ENCODE measurements at regions not wholly inside any gene's neighbourhood (a gene's known extent, or its start where the extent isn't known, plus 50 kb on each side); places are given as distances from the start of the nearest gene placed in this dataset.

DNA sequence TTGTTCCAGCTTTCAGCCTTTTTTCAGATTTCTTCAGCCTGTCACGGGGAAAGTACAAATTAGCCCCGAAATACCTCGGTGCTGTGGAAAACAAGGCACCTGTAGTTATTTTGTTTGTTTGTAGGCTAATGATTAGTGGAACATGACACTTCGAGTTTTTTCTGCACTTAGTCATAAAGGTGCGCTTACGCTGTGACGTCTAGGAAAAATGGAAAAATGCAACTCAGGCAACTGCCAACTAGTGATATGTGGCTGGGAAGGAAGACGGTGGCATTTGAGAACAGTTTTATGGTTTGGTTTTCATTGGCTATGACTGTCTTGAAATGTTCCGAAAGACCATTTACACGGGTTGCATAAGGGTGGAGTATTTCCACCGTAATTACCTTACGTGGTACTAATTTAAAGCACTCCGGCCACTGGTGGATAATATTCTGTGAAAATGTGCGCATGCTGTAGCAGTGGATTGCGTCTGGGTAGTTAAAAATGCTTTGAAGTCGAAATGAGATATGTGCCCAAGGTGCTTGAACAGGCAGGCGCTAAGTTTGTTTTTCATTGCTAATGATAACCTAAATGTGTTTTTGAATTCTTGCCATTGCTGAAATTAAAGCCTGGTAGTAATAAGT, 94.5 kb upstream of the CELF2 start:
- TF ChIP-seq CTCF (optimal IDR thresholded peaks at IDR 0.05 in 1 of 3, IDR thresholded peaks at IDR 0.05 in 1 of 3, conservative IDR thresholded peaks at IDR 0.05 in 1 of 3; ENCODE audit: extremely low read depth in 1 of 3, insufficient read depth in 2 of 3, low read length in 3 of 3) (no peak), EZH2 (IDR thresholded peaks at IDR 0.05; ENCODE audit: low read length) (no peak)
- no peaks in the 10 kb centered on the region for H3K9me1 ChIP-seq (ENCODE audit: control insufficient read depth, extremely low read depth, insufficient read depth, low read length)
- no peak overlapping the region for H2AFZ ChIP-seq (ENCODE audit: control insufficient read depth, low read length)
- H3K27ac ChIP-seq (ENCODE audit: control insufficient read depth, insufficient read depth, low read length), result no peak overlapping the region
- no peaks in the 10 kb centered on the region for H3K9me3 ChIP-seq (ENCODE audit: control insufficient read depth, low read depth, low read length)
- DNase-seq (ENCODE audit: low read depth, low spot score), result no peak
- H3K4me3 ChIP-seq (ENCODE audit: control insufficient read depth in 2 of 3, extremely low read depth in 1 of 3, insufficient read depth in 2 of 3, low read depth in 1 of 3, low read length in 3 of 3), result no peak overlapping the region
- no peaks in the 10 kb centered on the region for H3K36me3 ChIP-seq (ENCODE audit: control insufficient read depth in 2 of 2, extremely low read depth in 1 of 2, insufficient read depth in 2 of 2, low read length in 2 of 2)
- H3K4me1 ChIP-seq (ENCODE audit: control insufficient read depth, extremely low read depth, insufficient read depth, low read length), result no peaks in the 10 kb centered on the region
- dilution Hi-C loops (cut with MboI; ENCODE audit: extremely low pct_ligation_motif_present, low sequenced_read_pairs), result no loop called here
- no peak overlapping the region for H3K9ac ChIP-seq (ENCODE audit: control insufficient read depth, extremely low read depth, insufficient read depth, low read length)
- no peaks in the 10 kb centered on the region for H3K27me3 ChIP-seq (ENCODE audit: control insufficient read depth, extremely low read depth, insufficient read depth, low read length)
- no peaks in the 10 kb centered on the region for H3K79me2 ChIP-seq (ENCODE audit: control insufficient read depth, insufficient read depth, low read length)
- no peak for FAIRE-seq
- no peaks in the 10 kb centered on the region for H4K20me1 ChIP-seq (ENCODE audit: control insufficient read depth, extremely low read depth, insufficient read depth, low read length)
- no peak overlapping the region for H3K4me2 ChIP-seq (ENCODE audit: control insufficient read depth, extremely low read depth, insufficient read depth, low read depth, low read length)

DNA sequence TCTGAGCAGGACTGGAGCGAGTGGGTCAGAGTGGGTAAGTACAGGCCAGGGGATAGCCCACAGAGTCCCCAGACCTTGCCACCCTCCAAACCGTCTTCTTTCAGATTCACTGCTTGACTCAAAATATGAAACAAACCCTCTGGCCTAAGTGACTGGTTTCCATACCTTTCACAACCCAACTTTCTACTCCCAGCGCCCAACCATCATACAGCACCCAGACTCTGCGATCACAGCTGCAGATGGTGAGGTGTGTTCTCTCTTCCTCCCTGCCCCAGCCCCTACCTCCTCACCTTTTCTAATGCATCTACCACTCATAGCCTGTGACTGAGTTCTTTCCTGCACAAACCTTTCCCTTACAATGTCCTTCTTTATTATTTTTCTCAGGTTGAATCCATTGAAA, 92.0 kb upstream of the CELF2 start:
- H3K27me3 ChIP-seq (ENCODE audit: control insufficient read depth, extremely low read depth, insufficient read depth, low read length), result no peaks in the 10 kb centered on the region
- H3K4me1 ChIP-seq (ENCODE audit: control insufficient read depth, extremely low read depth, insufficient read depth, low read length), result no peaks in the 10 kb centered on the region
- H3K27ac ChIP-seq (ENCODE audit: control insufficient read depth, insufficient read depth, low read length), result no peak overlapping the region
- H2AFZ ChIP-seq (ENCODE audit: control insufficient read depth, low read length), result no peak overlapping the region
- no peak overlapping the region for H3K9ac ChIP-seq (ENCODE audit: control insufficient read depth, extremely low read depth, insufficient read depth, low read length)
- no peaks in the 10 kb centered on the region for H3K79me2 ChIP-seq (ENCODE audit: control insufficient read depth, insufficient read depth, low read length)
- H3K9me3 ChIP-seq (ENCODE audit: control insufficient read depth, low read depth, low read length), result no peaks in the 10 kb centered on the region
- H3K4me3 ChIP-seq (ENCODE audit: control insufficient read depth in 2 of 3, extremely low read depth in 1 of 3, insufficient read depth in 2 of 3, low read depth in 1 of 3, low read length in 3 of 3), result no peak overlapping the region
- H4K20me1 ChIP-seq (ENCODE audit: control insufficient read depth, extremely low read depth, insufficient read depth, low read length), result no peaks in the 10 kb centered on the region
- no peaks in the 10 kb centered on the region for H3K36me3 ChIP-seq (ENCODE audit: control insufficient read depth in 2 of 2, extremely low read depth in 1 of 2, insufficient read depth in 2 of 2, low read length in 2 of 2)
- H3K4me2 ChIP-seq (ENCODE audit: control insufficient read depth, extremely low read depth, insufficient read depth, low read depth, low read length), result no peak overlapping the region
- dilution Hi-C loops (cut with MboI; ENCODE audit: extremely low pct_ligation_motif_present, low sequenced_read_pairs), result no loop called here
- FAIRE-seq (no peak), DNase-seq (ENCODE audit: low read depth, low spot score) (no peak)
- no peaks in the 10 kb centered on the region for H3K9me1 ChIP-seq (ENCODE audit: control insufficient read depth, extremely low read depth, insufficient read depth, low read length)
- TF ChIP-seq EZH2 (IDR thresholded peaks at IDR 0.05; ENCODE audit: low read length) (no peak), CTCF (optimal IDR thresholded peaks at IDR 0.05 in 1 of 3, IDR thresholded peaks at IDR 0.05 in 1 of 3, conservative IDR thresholded peaks at IDR 0.05 in 1 of 3; ENCODE audit: extremely low read depth in 1 of 3, insufficient read depth in 2 of 3, low read length in 3 of 3) (no peak)
